ENCODE measurements at regions not wholly inside any gene's neighbourhood (a gene's known extent, or its start where the extent isn't known, plus 50 kb on each side); places are given as distances from the start of the nearest gene placed in this dataset.

GRCh38 chr4:89619206-89619962 is 217.6 kb downstream of the SNCA start:
- H3K4me3 ChIP-seq (ENCODE audit: low read depth, low read length) = no peak overlapping the region
- WGBS = 61% methylated on average over 1 of the region's 1 CpG
- H3K4me1 ChIP-seq (ENCODE audit: insufficient read depth) = no peaks in the 10 kb centered on the region
- H3K36me3 ChIP-seq (ENCODE audit: insufficient read depth) = no peaks in the 10 kb centered on the region
- DNase-seq (ENCODE audit: extremely low spot score) = no peak
- no peak overlapping the region for H3K27ac ChIP-seq (ENCODE audit: low read depth)

- no peak overlapping the region for H3K27ac ChIP-seq (ENCODE audit: low read depth)
- H3K36me3 ChIP-seq (ENCODE audit: insufficient read depth) = no peaks in the 10 kb centered on the region
- 83% methylated on average over 2 of the region's 2 CpGs for WGBS
- H3K4me3 ChIP-seq (ENCODE audit: low read depth, low read length) = no peak overlapping the region
- DNase-seq (ENCODE audit: extremely low spot score) = no peak
- no peaks in the 10 kb centered on the region for H3K4me1 ChIP-seq (ENCODE audit: insufficient read depth)
Measured at GRCh38 chr4:89618151-89618550, 218.8 kb downstream of the SNCA start.

GRCh38 chr4:89617317-89617716 is 219.6 kb downstream of the SNCA start:
- WGBS = 66% methylated on average over 3 of the region's 3 CpGs
- no peak for DNase-seq (ENCODE audit: extremely low spot score)
- Histone ChIP-seq H3K4me3 (ENCODE audit: low read depth, low read length) (no peak overlapping the region), H3K4me1 (ENCODE audit: insufficient read depth) (no peaks in the 10 kb centered on the region), H3K36me3 (ENCODE audit: insufficient read depth) (no peaks in the 10 kb centered on the region), H3K27ac (ENCODE audit: low read depth) (no peak overlapping the region)

- WGBS = 65% methylated on average over 2 of the region's 2 CpGs
- Histone ChIP-seq H3K4me3 (ENCODE audit: low read depth, low read length) (no peak overlapping the region), H3K27ac (ENCODE audit: low read depth) (no peak overlapping the region), H3K4me1 (ENCODE audit: insufficient read depth) (no peaks in the 10 kb centered on the region), H3K36me3 (ENCODE audit: insufficient read depth) (no peaks in the 10 kb centered on the region)
- no peak for DNase-seq (ENCODE audit: extremely low spot score)
Measured at GRCh38 chr4:89616382-89616781, 220.6 kb downstream of the SNCA start.

GRCh38 chr4:89615051-89615450 is 221.9 kb downstream of the SNCA start:
- DNase-seq (ENCODE audit: extremely low spot score) = no peak
- Histone ChIP-seq H3K4me3 (ENCODE audit: low read depth, low read length) (no peak overlapping the region), H3K27ac (ENCODE audit: low read depth) (no peak overlapping the region), H3K36me3 (ENCODE audit: insufficient read depth) (no peaks in the 10 kb centered on the region), H3K4me1 (ENCODE audit: insufficient read depth) (no peaks in the 10 kb centered on the region)
- WGBS = 89% methylated on average over 4 of the region's 4 CpGs

GRCh38 chr4:89614155-89614554 is 222.8 kb downstream of the SNCA start:
- H3K36me3 ChIP-seq (ENCODE audit: insufficient read depth) = no peaks in the 10 kb centered on the region
- H3K27ac ChIP-seq (ENCODE audit: low read depth) = no peak overlapping the region
- H3K4me1 ChIP-seq (ENCODE audit: insufficient read depth) = no peaks in the 10 kb centered on the region
- no peak for DNase-seq (ENCODE audit: extremely low spot score)
- H3K4me3 ChIP-seq (ENCODE audit: low read depth, low read length) = no peak overlapping the region

- DNase-seq (ENCODE audit: extremely low spot score) = no peak
- Histone ChIP-seq H3K27ac (ENCODE audit: low read depth) (no peak overlapping the region), H3K4me1 (ENCODE audit: insufficient read depth) (no peaks in the 10 kb centered on the region), H3K36me3 (ENCODE audit: insufficient read depth) (no peaks in the 10 kb centered on the region), H3K4me3 (ENCODE audit: low read depth, low read length) (no peak overlapping the region)
- WGBS = 92% methylated on average over 4 of the region's 4 CpGs
Measured at GRCh38 chr4:89610236-89610635, 226.7 kb downstream of the SNCA start.

- H3K27ac ChIP-seq (ENCODE audit: low read depth) = no peak overlapping the region
- no peak for DNase-seq (ENCODE audit: extremely low spot score)
- no peaks in the 10 kb centered on the region for H3K36me3 ChIP-seq (ENCODE audit: insufficient read depth)
- WGBS = 78% methylated on average over 5 of the region's 5 CpGs
- no peak overlapping the region for H3K4me3 ChIP-seq (ENCODE audit: low read depth, low read length)
- H3K4me1 ChIP-seq (ENCODE audit: insufficient read depth) = no peaks in the 10 kb centered on the region
Measured at GRCh38 chr4:89609756-89610155, 227.2 kb downstream of the SNCA start.

GRCh38 chr4:89604951-89605350 is 232.0 kb downstream of the SNCA start:
- no peak for DNase-seq (ENCODE audit: extremely low spot score)
- Histone ChIP-seq H3K4me3 (ENCODE audit: low read depth, low read length) (no peak overlapping the region), H3K27ac (ENCODE audit: low read depth) (no peak overlapping the region), H3K36me3 (ENCODE audit: insufficient read depth) (no peaks in the 10 kb centered on the region), H3K4me1 (ENCODE audit: insufficient read depth) (no peaks in the 10 kb centered on the region)
- 98% methylated on average over 6 of the region's 6 CpGs for WGBS

- no peak overlapping the region for H3K4me3 ChIP-seq (ENCODE audit: low read depth, low read length)
- DNase-seq (ENCODE audit: extremely low spot score) = no peak
- no peaks in the 10 kb centered on the region for H3K4me1 ChIP-seq (ENCODE audit: insufficient read depth)
Measured at GRCh38 chr4:89599026-89599425, 237.9 kb downstream of the SNCA start.

GRCh38 chr4:89598602-89599001 is 238.4 kb downstream of the SNCA start:
- no peak for DNase-seq (ENCODE audit: extremely low spot score)
- 68% methylated on average over 1 of the region's 1 CpG for WGBS
- Histone ChIP-seq H3K4me1 (ENCODE audit: insufficient read depth) (no peaks in the 10 kb centered on the region), H3K36me3 (ENCODE audit: insufficient read depth) (no peaks in the 10 kb centered on the region), H3K27ac (ENCODE audit: low read depth) (no peak overlapping the region), H3K4me3 (ENCODE audit: low read depth, low read length) (no peak overlapping the region)

More at GRCh38 chr4:89599026-89599425, 237.9 kb downstream of the SNCA start:
- H3K36me3 ChIP-seq (ENCODE audit: insufficient read depth) = no peaks in the 10 kb centered on the region
- H3K27ac ChIP-seq (ENCODE audit: low read depth) = no peak overlapping the region

GRCh38 chr4:89595125-89595789 is 241.7 kb downstream of the SNCA start:
- no peak for DNase-seq (ENCODE audit: extremely low spot score)
- Histone ChIP-seq H3K36me3 (ENCODE audit: insufficient read depth) (no peaks in the 10 kb centered on the region), H3K4me3 (ENCODE audit: low read depth, low read length) (no peak overlapping the region), H3K4me1 (ENCODE audit: insufficient read depth) (no peaks in the 10 kb centered on the region), H3K27ac (ENCODE audit: low read depth) (no peak overlapping the region)
- 62% methylated on average over 6 of the region's 6 CpGs for WGBS

- Histone ChIP-seq H3K27ac (ENCODE audit: low read depth) (no peak overlapping the region), H3K36me3 (ENCODE audit: insufficient read depth) (no peaks in the 10 kb centered on the region), H3K4me3 (ENCODE audit: low read depth, low read length) (no peak overlapping the region), H3K4me1 (ENCODE audit: insufficient read depth) (no peaks in the 10 kb centered on the region)
- 46% methylated on average over 2 of the region's 2 CpGs for WGBS
- no peak for DNase-seq (ENCODE audit: extremely low spot score)
Measured at GRCh38 chr4:89590128-89590527, 246.8 kb downstream of the SNCA start.

GRCh38 chr4:89588421-89588820 is 248.5 kb downstream of the SNCA start:
- no peaks in the 10 kb centered on the region for H3K4me1 ChIP-seq (ENCODE audit: insufficient read depth)
- H3K27ac ChIP-seq (ENCODE audit: low read depth) = no peak overlapping the region
- no peak overlapping the region for H3K4me3 ChIP-seq (ENCODE audit: low read depth, low read length)
- DNase-seq (ENCODE audit: extremely low spot score) = no peak
- 78% methylated on average over 1 of the region's 1 CpG for WGBS
- H3K36me3 ChIP-seq (ENCODE audit: insufficient read depth) = no peaks in the 10 kb centered on the region

Measured in urinary bladder (tissue), 3 donors.